Keratinocyte (primary cell): ENCODE measurements at regions not wholly inside any gene's neighbourhood (a gene's known extent, or its start where the extent isn't known, plus 50 kb on each side); places are given as distances from the start of the nearest gene placed in this dataset.

ENCODE experiments used
- DNase-seq: peaks from one replicate; pipeline ENCODE4 v3.0.0-alpha.2; 2011; ENCODE audit warnings: low read depth, missing footprints, low spot score
- FAIRE-seq: peaks from 2 replicates; lab custom pipeline; 2011; peaks lifted over from hg19 to GRCh38; lab: Jason Lieb, UNC
- H2AFZ ChIP-seq: 2 replicates; pipeline ENCODE4 v1.6.0; 2012; ENCODE audit warnings: low read length, control low read depth, inconsistent platforms; ENCODE audit not compliant: control insufficient read depth
- H3K27ac ChIP-seq: 2 replicates; pipeline ENCODE4 v1.5.1; 2011; ENCODE audit warnings: low read length; ENCODE audit not compliant: control insufficient read depth, insufficient read depth
- H3K27me3 ChIP-seq: 3 replicates; pipeline ENCODE4 v1.6.0; 2011; ENCODE audit warnings: low read length; ENCODE audit not compliant: control insufficient read depth, insufficient read depth; ENCODE audit errors: extremely low read depth
- H3K36me3 ChIP-seq, 2 experiments: 2 replicates in 1 of 2; 3 replicates in 1 of 2; pipeline ENCODE4 v1.5.1; 2011; ENCODE audit warnings: low read length in 2 of 2, mild to moderate bottlenecking in 1 of 2; ENCODE audit not compliant: control insufficient read depth in 2 of 2, insufficient read depth in 2 of 2; ENCODE audit errors: extremely low read depth in 1 of 2
- H3K4me1 ChIP-seq: 3 replicates; pipeline ENCODE4 v1.5.1; 2011; ENCODE audit warnings: low read length; ENCODE audit not compliant: control insufficient read depth, insufficient read depth; ENCODE audit errors: extremely low read depth
- H3K4me2 ChIP-seq: 3 replicates; pipeline ENCODE4 v1.6.0; 2011; ENCODE audit warnings: low read depth, low read length; ENCODE audit not compliant: control insufficient read depth, insufficient read depth; ENCODE audit errors: extremely low read depth
- H3K4me3 ChIP-seq, 3 experiments: fragments of 200-600 bp in 1 of 3; sonication (generic) in 1 of 3; 2 replicates in 2 of 3; 3 replicates in 1 of 3; pipeline ENCODE4 v1.5.1; 2011 to 2016; ENCODE audit warnings: low read length in 3 of 3, mild to moderate bottlenecking in 3 of 3, control low read depth in 2 of 3, inconsistent platforms in 1 of 3, low read depth in 1 of 3, mixed read lengths in 1 of 3, mixed run types in 1 of 3, moderate library complexity in 1 of 3; ENCODE audit not compliant: control insufficient read depth in 2 of 3, insufficient read depth in 2 of 3; ENCODE audit errors: extremely low read depth in 1 of 3
- H3K79me2 ChIP-seq: 2 replicates; pipeline ENCODE4 v1.6.0; 2012; ENCODE audit warnings: low read length; ENCODE audit not compliant: control insufficient read depth, insufficient read depth
- H3K9ac ChIP-seq: 3 replicates; pipeline ENCODE4 v1.6.0; 2011; ENCODE audit warnings: low read length; ENCODE audit not compliant: control insufficient read depth, insufficient read depth; ENCODE audit errors: extremely low read depth
- H3K9me1 ChIP-seq: 3 replicates; pipeline ENCODE4 v1.6.0; 2011; ENCODE audit warnings: low read length; ENCODE audit not compliant: control insufficient read depth, insufficient read depth; ENCODE audit errors: extremely low read depth
- H3K9me3 ChIP-seq: 2 replicates; pipeline ENCODE4 v1.5.1; 2012; ENCODE audit warnings: low read depth, low read length; ENCODE audit not compliant: control insufficient read depth
- H4K20me1 ChIP-seq: 3 replicates; pipeline ENCODE4 v1.6.0; 2011; ENCODE audit warnings: low read length; ENCODE audit not compliant: control insufficient read depth, insufficient read depth; ENCODE audit errors: extremely low read depth
- CTCF ChIP-seq, 3 experiments: IDR thresholded peaks in 1 of 3; conservative IDR thresholded peaks in 1 of 3; optimal IDR thresholded peaks in 1 of 3; 2 replicates in 2 of 3; 3 replicates in 1 of 3; pipeline versions ENCODE3 to v1.5.1; 2011; ENCODE audit warnings: low read length in 3 of 3, mild to moderate bottlenecking in 3 of 3, moderate library complexity in 2 of 3, control low read depth in 1 of 3, inconsistent platforms in 1 of 3; ENCODE audit not compliant: insufficient read depth in 2 of 3; ENCODE audit errors: extremely low read depth in 1 of 3
- EZH2 ChIP-seq: IDR thresholded peaks from one replicate; pipeline ENCODE4 v1.6.1; 2012; ENCODE audit warnings: inconsistent platforms, mild to moderate bottlenecking, low read length, moderate library complexity
- dilution Hi-C: fragments of 300-500 bp; cut with MboI; formaldehyde crosslinking; loops from one replicate; pipeline ENCODE4 v1.7.0; 2020; ENCODE audit warnings: low sequenced_read_pairs; ENCODE audit not compliant: extremely low pct_ligation_motif_present

DNA sequence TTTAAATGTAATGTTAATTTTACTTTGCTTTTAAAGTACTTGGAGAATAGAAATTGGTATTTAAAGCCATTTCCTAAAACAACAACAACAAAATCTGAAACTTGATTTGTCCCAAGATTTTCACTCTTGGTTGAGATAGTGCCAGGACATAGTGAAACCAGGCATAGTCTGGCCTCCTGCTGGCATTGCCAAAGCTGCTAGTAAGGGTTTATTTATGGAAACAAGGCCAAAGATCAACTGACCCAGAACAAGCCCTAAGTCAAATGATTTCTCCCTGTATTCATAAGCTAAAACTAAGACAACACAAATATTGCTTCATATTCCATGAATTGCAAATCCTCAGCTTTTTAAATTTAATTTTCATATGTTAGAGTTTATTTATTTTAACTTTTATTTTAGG is 227.5 kb upstream of the FGF13 start:
- no peaks in the 10 kb centered on the region for H3K9me1 ChIP-seq
- dilution Hi-C loops = no loop called here
- no peak for FAIRE-seq

GRCh38 chrX:138938003-138938402 is 226.5 kb upstream of the FGF13 start:
- no peaks in the 10 kb centered on the region for H4K20me1 ChIP-seq
- FAIRE-seq (no peak), DNase-seq (no peak)
- no peak overlapping the region for H2AFZ ChIP-seq
- H3K4me2 ChIP-seq = no peak overlapping the region
- no peaks in the 10 kb centered on the region for H3K36me3 ChIP-seq
- H3K9me1 ChIP-seq = no peaks in the 10 kb centered on the region
- H3K27ac ChIP-seq = no peak overlapping the region
- no peaks in the 10 kb centered on the region for H3K9me3 ChIP-seq
- H3K79me2 ChIP-seq = no peaks in the 10 kb centered on the region
- dilution Hi-C loops = no loop called here
- no peaks in the 10 kb centered on the region for H3K4me1 ChIP-seq
- no peak overlapping the region for H3K9ac ChIP-seq
- H3K27me3 ChIP-seq = no peaks in the 10 kb centered on the region
- no peak overlapping the region for H3K4me3 ChIP-seq
- TF ChIP-seq CTCF (optimal IDR thresholded peaks at IDR 0.05 in 1 of 3, IDR thresholded peaks at IDR 0.05 in 1 of 3, conservative IDR thresholded peaks at IDR 0.05 in 1 of 3; ENCODE audit: extremely low read depth in 1 of 3, insufficient read depth in 2 of 3, low read length in 3 of 3) (no peak), EZH2 (no peak)

More for the DNA sequence above, 227.5 kb upstream of the FGF13 start:
- DNase-seq = no peak
- Histone ChIP-seq H2AFZ (no peak overlapping the region), H3K36me3 (no peaks in the 10 kb centered on the region), H3K4me3 (no peak overlapping the region), H3K27ac (no peak overlapping the region), H3K9ac (no peak overlapping the region), H3K79me2 (no peaks in the 10 kb centered on the region), H3K9me3 (no peaks in the 10 kb centered on the region), H3K27me3 (no peaks in the 10 kb centered on the region), H3K4me2 (no peak overlapping the region), H4K20me1 (no peaks in the 10 kb centered on the region), H3K4me1 (no peaks in the 10 kb centered on the region)
- no peak for TF ChIP-seq CTCF (optimal IDR thresholded peaks at IDR 0.05 in 1 of 3, IDR thresholded peaks at IDR 0.05 in 1 of 3, conservative IDR thresholded peaks at IDR 0.05 in 1 of 3; ENCODE audit: extremely low read depth in 1 of 3, insufficient read depth in 2 of 3, low read length in 3 of 3)
- no peak for TF ChIP-seq EZH2
